ELF-1 (cell line): ENCODE measurements at regions not wholly inside any gene's neighbourhood (a gene's known extent, or its start where the extent isn't known, plus 50 kb on each side); places are given as distances from the start of the nearest gene placed in this dataset.
A peak's percentile ranks its signal among the peaks of the same experiment; 100 is the strongest.
"Not testable (repeated sequence)": the region's sequence is repeated elsewhere in the genome, so short reads cannot be mapped to it uniquely, and the experiment has no call there.

Experiments used
- DNase-seq: peaks from one replicate; pipeline ENCODE4 v3.0.0-alpha.2; 2016; ENCODE audit warnings: low read depth, low spot score

- DNase-seq, result no peak
These were observed 155.9 kb downstream of the OXSM start for GRCh38 chr3:25945836-25946235.

DNA sequence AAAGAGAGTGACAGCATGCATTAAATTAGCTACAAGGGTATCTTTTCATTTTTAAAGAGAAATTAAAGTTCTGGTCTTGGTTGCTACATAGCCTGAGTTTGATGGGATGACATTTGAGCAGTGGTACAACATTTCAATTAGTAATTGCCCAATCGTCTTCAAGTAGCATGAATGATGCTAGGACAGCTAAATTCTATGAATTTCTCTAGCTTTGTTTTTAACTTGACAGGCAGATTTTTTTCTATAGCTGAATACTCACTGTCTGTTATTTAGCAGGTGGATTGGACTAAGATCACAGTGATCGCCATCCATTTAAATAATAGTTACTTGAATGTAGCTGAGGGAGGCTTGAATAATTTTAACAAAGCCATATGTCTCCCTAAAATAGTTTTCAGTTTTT lies 162.2 kb downstream of the OXSM start:
- no peak for DNase-seq

GRCh38 chr3:25957026-25957425 lies 167.1 kb downstream of the OXSM start:
- DNase-seq, result no peak

GRCh38 chr3:25960776-25961175 lies 170.9 kb downstream of the OXSM start:
- no peak for DNase-seq

- peak; percentile 42 for DNase-seq
These were observed 172.4 kb downstream of the OXSM start for GRCh38 chr3:25962255-25962654.

DNA sequence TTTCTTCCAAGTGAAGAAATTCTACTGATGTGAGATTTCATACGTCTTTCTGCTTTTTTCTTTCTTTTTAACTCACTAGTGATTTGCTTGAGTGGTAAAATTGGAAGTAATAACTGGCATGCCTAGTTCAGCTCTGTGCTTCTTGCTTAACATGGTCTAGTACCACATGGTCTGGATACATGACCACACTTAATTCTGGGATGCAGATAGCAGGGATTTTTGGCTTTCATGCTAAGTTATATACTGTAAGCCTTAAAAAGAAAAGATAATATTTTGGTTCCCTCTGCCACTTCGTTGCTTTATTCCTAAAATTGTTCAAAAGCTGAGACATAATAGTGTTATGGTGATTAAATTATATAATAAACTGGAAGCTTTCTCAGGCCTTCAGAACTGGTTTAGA lies 174.3 kb downstream of the OXSM start:
- DNase-seq, result no peak

DNA sequence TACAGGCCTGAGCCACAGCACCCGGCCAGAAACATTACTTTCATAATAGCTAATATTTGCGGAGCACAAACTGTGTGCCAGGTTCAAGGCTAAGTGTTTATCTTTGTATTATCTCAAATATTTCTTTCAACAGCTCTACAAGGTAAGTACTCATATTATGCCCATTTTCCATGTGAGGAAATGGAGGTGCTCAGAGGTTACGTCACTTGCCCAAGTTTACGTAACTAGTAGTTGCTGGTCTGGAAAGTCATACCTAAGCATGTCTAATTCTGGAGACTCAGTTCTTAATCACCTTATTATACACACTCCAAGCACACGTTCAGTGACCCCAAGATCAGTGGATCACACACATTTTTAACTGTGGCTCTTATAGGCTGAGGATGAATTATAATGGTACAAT lies 177.5 kb downstream of the OXSM start:
- no peak for DNase-seq

- DNase-seq, result no peak
These were observed 181.8 kb downstream of the OXSM start for GRCh38 chr3:25971736-25972135.

- DNase-seq, result no peak
These were observed 183.2 kb downstream of the OXSM start for GRCh38 chr3:25973122-25973521.

- no peak for DNase-seq
These were observed 192.9 kb downstream of the OXSM start for GRCh38 chr3:25982756-25983155.

- no peak for DNase-seq
These were observed 195.7 kb downstream of the OXSM start for GRCh38 chr3:25985621-25986020.

- DNase-seq, result no peak
These were observed 202.7 kb downstream of the OXSM start for GRCh38 chr3:25992606-25993005.

DNA sequence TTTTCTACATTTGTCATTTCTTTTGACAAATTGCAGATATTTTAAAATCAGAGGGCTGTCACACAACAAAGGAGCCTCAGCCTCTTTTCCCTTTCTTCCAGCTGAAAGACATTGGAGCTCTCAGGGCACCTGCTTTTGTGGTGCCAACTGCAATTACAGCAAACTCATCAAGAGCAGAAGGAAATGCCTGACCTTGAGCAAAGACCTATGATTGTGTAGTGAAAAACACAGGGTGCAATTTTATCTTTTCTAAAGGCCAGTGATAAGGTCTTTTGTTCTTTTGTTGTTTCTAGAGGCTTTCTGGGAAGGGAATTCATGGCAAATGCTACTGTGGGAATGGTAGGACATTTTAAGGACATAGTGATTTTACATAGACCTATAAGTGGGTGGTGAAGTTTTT lies 214.3 kb downstream of the OXSM start:
- DNase-seq, result no peak

GRCh38 chr3:26011276-26011675 lies 221.4 kb downstream of the OXSM start:
- DNase-seq, result no peak

DNA sequence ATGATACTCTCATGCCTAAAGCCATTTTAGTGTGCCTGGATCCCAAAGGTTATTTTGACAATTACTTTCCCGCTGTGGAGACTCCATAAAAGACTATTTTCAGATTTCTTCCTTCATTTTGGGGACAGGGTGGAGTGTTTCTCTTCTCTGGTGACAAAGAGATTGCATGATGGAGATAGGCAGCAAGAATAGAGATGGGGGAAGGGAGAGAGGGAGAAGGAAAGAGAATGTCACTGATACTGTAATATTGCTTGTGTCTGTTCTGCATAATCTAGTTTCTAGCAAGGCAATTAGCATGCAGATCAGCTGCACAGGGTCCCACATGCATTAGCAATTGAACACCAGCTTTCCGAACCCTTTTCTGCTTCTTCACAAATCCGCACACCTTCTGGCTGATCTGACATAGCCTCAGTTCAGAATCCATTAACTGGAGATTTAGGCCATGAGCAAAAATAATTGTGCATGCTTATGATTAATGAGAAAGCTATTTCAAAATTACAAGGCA lies 222.4 kb downstream of the OXSM start:
- no peak for DNase-seq

DNA sequence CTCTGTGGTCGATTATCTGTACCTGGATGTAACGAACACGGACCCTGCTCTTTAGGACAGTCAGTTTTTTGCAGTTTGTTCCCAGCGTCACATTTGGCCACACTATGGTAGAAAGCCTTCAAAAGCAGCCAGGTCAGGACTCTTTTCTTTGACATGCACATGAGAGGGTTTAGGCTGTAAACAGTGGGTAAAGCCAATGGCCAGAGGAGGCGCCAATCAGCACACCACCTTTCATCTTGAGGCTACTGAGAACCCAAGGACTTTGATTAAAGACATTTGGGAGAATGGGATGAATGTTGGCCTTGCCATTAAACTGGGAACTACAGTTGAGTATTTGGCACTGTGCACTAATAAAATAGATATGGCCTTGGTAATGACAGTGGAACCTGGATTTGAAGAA lies 225.9 kb downstream of the OXSM start:
- peak; percentile 23 for DNase-seq

- no peak for DNase-seq
These were observed 229.0 kb downstream of the OXSM start for GRCh38 chr3:26018889-26019288.

DNA sequence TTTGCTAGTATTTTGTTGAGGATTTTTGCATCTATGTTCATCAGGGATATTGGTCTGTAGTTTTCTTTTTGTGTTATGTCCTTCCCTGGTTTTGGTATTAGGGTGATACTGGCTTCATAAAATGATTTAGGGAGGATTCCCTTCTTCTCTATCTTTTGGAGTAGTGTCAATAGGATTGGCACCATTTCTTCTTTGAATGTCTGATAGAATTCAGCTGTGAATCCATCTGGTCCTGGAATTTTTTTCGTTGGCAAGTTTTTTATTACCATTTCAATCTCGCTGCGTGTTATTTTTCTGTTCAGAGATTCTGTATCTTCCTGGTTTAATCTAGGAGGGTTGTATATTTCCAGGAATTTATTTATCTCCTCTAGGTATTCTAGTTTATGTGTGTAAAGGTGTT lies 234.3 kb downstream of the OXSM start:
- DNase-seq, result not testable (repeated sequence)

DNA sequence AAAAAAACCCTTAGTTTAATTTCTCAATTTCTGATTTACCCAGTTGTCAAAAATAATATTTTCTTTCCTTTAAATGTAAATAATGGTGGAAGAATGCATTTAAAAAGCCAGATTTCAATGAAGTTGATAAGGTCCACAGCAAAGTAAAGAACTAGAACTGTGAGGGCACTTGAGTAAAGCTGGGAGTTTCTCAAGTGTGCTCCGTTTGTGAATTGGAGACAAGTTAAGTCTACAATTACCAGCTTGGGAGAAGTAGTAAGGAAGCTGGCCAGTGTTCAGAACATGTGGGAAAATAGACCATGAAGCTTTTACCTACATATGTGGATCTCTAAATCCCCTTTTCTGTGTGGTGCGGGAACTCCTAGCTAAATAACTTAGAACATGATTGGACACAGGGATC lies 239.4 kb downstream of the OXSM start:
- DNase-seq, result no peak

DNA sequence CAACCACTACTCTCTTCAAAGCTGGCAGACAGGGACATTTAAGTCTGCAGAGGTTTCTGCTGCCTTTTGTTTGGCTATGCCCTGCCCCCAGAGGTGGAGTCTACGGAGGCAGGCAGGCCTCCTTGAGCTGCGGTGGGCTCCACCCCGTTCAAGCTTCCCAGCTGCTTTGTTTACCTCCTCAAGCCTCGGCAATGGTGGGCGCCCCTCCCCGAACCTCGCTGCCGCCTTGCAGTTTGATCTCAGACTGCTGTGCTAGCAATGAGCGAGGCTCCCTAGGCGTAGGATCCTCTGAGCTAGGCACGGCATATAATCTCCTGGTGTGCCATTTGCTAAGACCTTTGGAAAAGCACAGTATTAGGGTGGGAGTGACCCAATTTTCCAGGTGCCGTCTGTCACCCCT lies 252.2 kb downstream of the OXSM start:
- not testable (repeated sequence) for DNase-seq

GRCh38 chr3:26049951-26050350 lies 260.1 kb downstream of the OXSM start:
- DNase-seq, result no peak

GRCh38 chr3:26050776-26051175 lies 260.9 kb downstream of the OXSM start:
- no peak for DNase-seq

- no peak for DNase-seq
These were observed 269.0 kb downstream of the OXSM start for GRCh38 chr3:26058901-26059321.

- DNase-seq, result no peak
These were observed 272.1 kb downstream of the OXSM start for GRCh38 chr3:26061947-26062346.

GRCh38 chr3:26064297-26064696 lies 274.4 kb downstream of the OXSM start:
- DNase-seq, result no peak
